ENCODE measurements at regions not wholly inside any gene's neighbourhood (a gene's known extent, or its start where the extent isn't known, plus 50 kb on each side); places are given as distances from the start of the nearest gene placed in this dataset.

DNA sequence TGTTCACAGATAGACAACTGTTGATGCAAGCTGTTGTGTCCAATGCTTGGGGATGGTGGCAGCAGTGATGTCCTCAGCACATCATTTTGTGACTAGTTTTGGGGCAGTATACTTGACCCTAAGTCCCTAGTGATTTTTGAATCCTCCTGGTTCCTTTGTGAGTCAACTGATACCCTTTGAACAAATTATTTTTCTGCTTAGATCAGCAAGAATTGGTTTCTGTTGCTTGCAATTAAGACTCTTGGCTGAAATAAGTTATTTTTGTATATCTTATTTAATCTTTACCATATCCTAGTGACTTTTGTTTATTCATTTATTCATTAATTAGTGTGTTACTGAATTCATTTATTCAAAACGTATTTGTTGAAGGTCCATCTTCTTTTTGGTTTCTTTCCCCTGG, 392.0 kb upstream of the SGCD start:
- no peak overlapping the region for H3K4me3 ChIP-seq (ENCODE audit: low read depth in 2 of 2, low read length in 2 of 2)
- ChIA-PET CTCF (no interaction called here), POLR2A (no interaction called here)
- no peaks in the 10 kb centered on the region for H3K4me1 ChIP-seq (ENCODE audit: control insufficient read depth, insufficient read depth, low read length)
- in situ Hi-C loops (cut with HindIII; ENCODE audit: low pct_unique_long_range_greater_than_20kb, low sequenced_read_pairs) (no loop called here), intact Hi-C loops (cut with micrococcal nuclease; ENCODE audit: unreplicated experiment) (no loop called here)
- DNase-seq (ENCODE audit: low read depth, low spot score) (no peak), ATAC-seq (no peak)
- H3K27ac ChIP-seq (ENCODE audit: low read length), result no peak overlapping the region
- H3K9me3 ChIP-seq (ENCODE audit: control insufficient read depth, insufficient read depth, low read depth, low read length), result no peaks in the 10 kb centered on the region
- no peaks in the 10 kb centered on the region for H3K27me3 ChIP-seq (ENCODE audit: control insufficient read depth, insufficient read depth, low read length)
- H3K36me3 ChIP-seq (ENCODE audit: control insufficient read depth, insufficient read depth, low read length), result no peaks in the 10 kb centered on the region
- no TSS peak for BruUV-seq (replicated peaks)
- no peak for TF ChIP-seq SIN3A (IDR thresholded peaks at IDR 0.05; ENCODE audit: borderline replicate concordance, insufficient read depth, low read depth, low read length)
- TF ChIP-seq, protein P1, sequence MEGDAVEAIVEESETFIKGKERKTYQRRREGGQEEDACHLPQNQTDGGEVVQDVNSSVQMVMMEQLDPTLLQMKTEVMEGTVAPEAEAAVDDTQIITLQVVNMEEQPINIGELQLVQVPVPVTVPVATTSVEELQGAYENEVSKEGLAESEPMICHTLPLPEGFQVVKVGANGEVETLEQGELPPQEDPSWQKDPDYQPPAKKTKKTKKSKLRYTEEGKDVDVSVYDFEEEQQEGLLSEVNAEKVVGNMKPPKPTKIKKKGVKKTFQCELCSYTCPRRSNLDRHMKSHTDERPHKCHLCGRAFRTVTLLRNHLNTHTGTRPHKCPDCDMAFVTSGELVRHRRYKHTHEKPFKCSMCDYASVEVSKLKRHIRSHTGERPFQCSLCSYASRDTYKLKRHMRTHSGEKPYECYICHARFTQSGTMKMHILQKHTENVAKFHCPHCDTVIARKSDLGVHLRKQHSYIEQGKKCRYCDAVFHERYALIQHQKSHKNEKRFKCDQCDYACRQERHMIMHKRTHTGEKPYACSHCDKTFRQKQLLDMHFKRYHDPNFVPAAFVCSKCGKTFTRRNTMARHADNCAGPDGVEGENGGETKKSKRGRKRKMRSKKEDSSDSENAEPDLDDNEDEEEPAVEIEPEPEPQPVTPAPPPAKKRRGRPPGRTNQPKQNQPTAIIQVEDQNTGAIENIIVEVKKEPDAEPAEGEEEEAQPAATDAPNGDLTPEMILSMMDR (IDR thresholded peaks at IDR 0.05), result no peak
- no peak for TF ChIP-seq POLR2AphosphoS5 (IDR thresholded peaks at IDR 0.05; ENCODE audit: low read depth, low read length)

DNA sequence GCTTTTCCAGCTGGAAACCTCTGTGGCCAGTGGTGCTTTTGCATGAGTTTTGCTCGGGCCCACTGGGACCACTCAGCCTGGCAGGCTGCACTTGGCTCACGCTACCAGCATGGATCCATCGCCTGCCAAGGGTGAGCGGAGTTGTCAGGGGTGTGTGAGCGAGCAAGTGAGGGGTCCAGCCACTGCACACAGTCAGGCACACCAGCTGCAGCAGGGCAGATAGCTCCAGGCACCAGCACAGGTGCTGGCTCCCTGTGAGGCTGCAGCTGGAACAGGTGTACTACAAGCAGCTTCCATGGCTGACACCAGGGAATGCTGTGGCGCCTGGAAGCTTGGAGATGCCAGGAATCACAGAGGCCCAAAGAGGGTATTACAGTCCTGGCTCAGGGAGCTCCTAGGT, 391.2 kb upstream of the SGCD start:
- ATAC-seq (no peak), DNase-seq (ENCODE audit: low read depth, low spot score) (no peak)
- Histone ChIP-seq H3K27ac (ENCODE audit: low read length) (no peak overlapping the region), H3K27me3 (ENCODE audit: control insufficient read depth, insufficient read depth, low read length) (no peaks in the 10 kb centered on the region), H3K4me1 (ENCODE audit: control insufficient read depth, insufficient read depth, low read length) (no peaks in the 10 kb centered on the region), H3K4me3 (ENCODE audit: low read depth in 2 of 2, low read length in 2 of 2) (no peak overlapping the region), H3K9me3 (ENCODE audit: control insufficient read depth, insufficient read depth, low read depth, low read length) (no peaks in the 10 kb centered on the region), H3K36me3 (ENCODE audit: control insufficient read depth, insufficient read depth, low read length) (no peaks in the 10 kb centered on the region)
- CTCF ChIA-PET, result no interaction called here
- POLR2A ChIA-PET, result no interaction called here
- in situ Hi-C loops (cut with HindIII; ENCODE audit: low pct_unique_long_range_greater_than_20kb, low sequenced_read_pairs) (no loop called here), intact Hi-C loops (cut with micrococcal nuclease; ENCODE audit: unreplicated experiment) (no loop called here)
- BruUV-seq (replicated peaks), result no TSS peak
- TF ChIP-seq, protein P1 (IDR thresholded peaks at IDR 0.05), result no peak
- TF ChIP-seq, protein P2, sequence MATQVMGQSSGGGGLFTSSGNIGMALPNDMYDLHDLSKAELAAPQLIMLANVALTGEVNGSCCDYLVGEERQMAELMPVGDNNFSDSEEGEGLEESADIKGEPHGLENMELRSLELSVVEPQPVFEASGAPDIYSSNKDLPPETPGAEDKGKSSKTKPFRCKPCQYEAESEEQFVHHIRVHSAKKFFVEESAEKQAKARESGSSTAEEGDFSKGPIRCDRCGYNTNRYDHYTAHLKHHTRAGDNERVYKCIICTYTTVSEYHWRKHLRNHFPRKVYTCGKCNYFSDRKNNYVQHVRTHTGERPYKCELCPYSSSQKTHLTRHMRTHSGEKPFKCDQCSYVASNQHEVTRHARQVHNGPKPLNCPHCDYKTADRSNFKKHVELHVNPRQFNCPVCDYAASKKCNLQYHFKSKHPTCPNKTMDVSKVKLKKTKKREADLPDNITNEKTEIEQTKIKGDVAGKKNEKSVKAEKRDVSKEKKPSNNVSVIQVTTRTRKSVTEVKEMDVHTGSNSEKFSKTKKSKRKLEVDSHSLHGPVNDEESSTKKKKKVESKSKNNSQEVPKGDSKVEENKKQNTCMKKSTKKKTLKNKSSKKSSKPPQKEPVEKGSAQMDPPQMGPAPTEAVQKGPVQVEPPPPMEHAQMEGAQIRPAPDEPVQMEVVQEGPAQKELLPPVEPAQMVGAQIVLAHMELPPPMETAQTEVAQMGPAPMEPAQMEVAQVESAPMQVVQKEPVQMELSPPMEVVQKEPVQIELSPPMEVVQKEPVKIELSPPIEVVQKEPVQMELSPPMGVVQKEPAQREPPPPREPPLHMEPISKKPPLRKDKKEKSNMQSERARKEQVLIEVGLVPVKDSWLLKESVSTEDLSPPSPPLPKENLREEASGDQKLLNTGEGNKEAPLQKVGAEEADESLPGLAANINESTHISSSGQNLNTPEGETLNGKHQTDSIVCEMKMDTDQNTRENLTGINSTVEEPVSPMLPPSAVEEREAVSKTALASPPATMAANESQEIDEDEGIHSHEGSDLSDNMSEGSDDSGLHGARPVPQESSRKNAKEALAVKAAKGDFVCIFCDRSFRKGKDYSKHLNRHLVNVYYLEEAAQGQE (IDR thresholded peaks at IDR 0.05; ENCODE audit: insufficient read depth in 1 of 2, low read depth in 2 of 2, low read length in 1 of 2), result no peak
- TF ChIP-seq TCF7L2 (IDR thresholded peaks at IDR 0.05; ENCODE audit: low read depth, low read length) (no peak), POLR2AphosphoS5 (IDR thresholded peaks at IDR 0.05; ENCODE audit: low read depth, low read length) (no peak), SIN3A (IDR thresholded peaks at IDR 0.05; ENCODE audit: borderline replicate concordance, insufficient read depth, low read depth, low read length) (no peak)
